ENCODE measurements at regions not wholly inside any gene's neighbourhood (a gene's known extent, or its start where the extent isn't known, plus 50 kb on each side); places are given as distances from the start of the nearest gene placed in this dataset.

GRCh38 chr2:59882279-59882678, 671.2 kb downstream of the BCL11A start:
- Histone ChIP-seq H3K27ac (no peak overlapping the region), H3K36me3 (no peaks in the 10 kb centered on the region), H3K4me3 (no peak overlapping the region), H3K9me3 (no peaks in the 10 kb centered on the region), H3K4me1 (no peaks in the 10 kb centered on the region), H3K27me3 (no peaks in the 10 kb centered on the region)
- no peak for DNase-seq
- TF ChIP-seq POLR2A (IDR thresholded peaks at IDR 0.05): no peak
- TF ChIP-seq, protein P1, sequence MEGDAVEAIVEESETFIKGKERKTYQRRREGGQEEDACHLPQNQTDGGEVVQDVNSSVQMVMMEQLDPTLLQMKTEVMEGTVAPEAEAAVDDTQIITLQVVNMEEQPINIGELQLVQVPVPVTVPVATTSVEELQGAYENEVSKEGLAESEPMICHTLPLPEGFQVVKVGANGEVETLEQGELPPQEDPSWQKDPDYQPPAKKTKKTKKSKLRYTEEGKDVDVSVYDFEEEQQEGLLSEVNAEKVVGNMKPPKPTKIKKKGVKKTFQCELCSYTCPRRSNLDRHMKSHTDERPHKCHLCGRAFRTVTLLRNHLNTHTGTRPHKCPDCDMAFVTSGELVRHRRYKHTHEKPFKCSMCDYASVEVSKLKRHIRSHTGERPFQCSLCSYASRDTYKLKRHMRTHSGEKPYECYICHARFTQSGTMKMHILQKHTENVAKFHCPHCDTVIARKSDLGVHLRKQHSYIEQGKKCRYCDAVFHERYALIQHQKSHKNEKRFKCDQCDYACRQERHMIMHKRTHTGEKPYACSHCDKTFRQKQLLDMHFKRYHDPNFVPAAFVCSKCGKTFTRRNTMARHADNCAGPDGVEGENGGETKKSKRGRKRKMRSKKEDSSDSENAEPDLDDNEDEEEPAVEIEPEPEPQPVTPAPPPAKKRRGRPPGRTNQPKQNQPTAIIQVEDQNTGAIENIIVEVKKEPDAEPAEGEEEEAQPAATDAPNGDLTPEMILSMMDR (IDR thresholded peaks at IDR 0.05): no peak

- DNase-seq: no peak
- H3K27me3 ChIP-seq: no peaks in the 10 kb centered on the region
These were observed 672.2 kb downstream of the BCL11A start for GRCh38 chr2:59881218-59881617.

DNA sequence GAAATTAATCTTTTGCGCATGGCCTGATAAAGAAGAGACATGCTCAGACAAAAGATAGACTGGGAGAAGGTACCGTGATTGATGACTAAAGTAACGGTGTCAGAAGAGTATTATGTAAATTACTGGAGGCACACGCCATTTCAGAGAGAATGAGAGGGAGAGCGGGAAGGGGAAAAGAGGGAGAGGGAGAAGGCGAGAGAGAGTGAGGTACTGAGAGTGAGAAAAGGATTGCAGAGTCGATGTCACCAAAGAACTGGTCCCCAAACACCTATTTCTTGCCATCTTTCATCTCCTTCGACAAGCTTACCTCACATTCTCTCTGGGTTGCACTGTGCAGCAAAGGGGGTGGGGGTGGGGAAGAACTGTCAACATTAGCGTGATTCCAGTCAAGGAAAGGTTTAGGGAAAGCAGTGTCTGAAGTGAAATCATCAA, 673.7 kb downstream of the BCL11A start:
- TF ChIP-seq, protein P1 (IDR thresholded peaks at IDR 0.05): no peak
- TF ChIP-seq POLR2A (IDR thresholded peaks at IDR 0.05): no peak

More at GRCh38 chr2:59881218-59881617, 672.2 kb downstream of the BCL11A start:
- Histone ChIP-seq H3K4me1 (no peaks in the 10 kb centered on the region), H3K36me3 (no peaks in the 10 kb centered on the region), H3K4me3 (no peak overlapping the region), H3K9me3 (no peaks in the 10 kb centered on the region), H3K27ac (no peak overlapping the region)
- TF ChIP-seq, protein P1 (IDR thresholded peaks at IDR 0.05): no peak

GRCh38 chr2:59875836-59876235, 677.6 kb downstream of the BCL11A start:
- Histone ChIP-seq H3K9me3 (no peaks in the 10 kb centered on the region), H3K36me3 (no peaks in the 10 kb centered on the region), H3K4me3 (no peak overlapping the region), H3K4me1 (no peaks in the 10 kb centered on the region), H3K27me3 (no peaks in the 10 kb centered on the region), H3K27ac (no peak overlapping the region)
- TF ChIP-seq, protein P1 (IDR thresholded peaks at IDR 0.05): no peak
- TF ChIP-seq POLR2A (IDR thresholded peaks at IDR 0.05): no peak
- DNase-seq: no peak

More for the DNA sequence above, 673.7 kb downstream of the BCL11A start:
- Histone ChIP-seq H3K27ac (no peak overlapping the region), H3K4me1 (no peaks in the 10 kb centered on the region), H3K4me3 (no peak overlapping the region), H3K36me3 (no peaks in the 10 kb centered on the region), H3K27me3 (no peaks in the 10 kb centered on the region), H3K9me3 (no peaks in the 10 kb centered on the region)
- DNase-seq: no peak

- H3K36me3 ChIP-seq: no peaks in the 10 kb centered on the region
- H3K27me3 ChIP-seq: no peaks in the 10 kb centered on the region
- H3K4me1 ChIP-seq: no peaks in the 10 kb centered on the region
- no peak overlapping the region for H3K27ac ChIP-seq
- H3K9me3 ChIP-seq: no peaks in the 10 kb centered on the region
- DNase-seq: no peak
- TF ChIP-seq, protein P1 (IDR thresholded peaks at IDR 0.05): no peak
- no peak for TF ChIP-seq POLR2A (IDR thresholded peaks at IDR 0.05)
- no peak overlapping the region for H3K4me3 ChIP-seq
These were observed 678.3 kb downstream of the BCL11A start for GRCh38 chr2:59874971-59875755.

Data from Peyer's patch (tissue), 4 donors.